GM13976 (cell line): ENCODE measurements at regions not wholly inside any gene's neighbourhood (a gene's known extent, or its start where the extent isn't known, plus 50 kb on each side); places are given as distances from the start of the nearest gene placed in this dataset.

Source experiments
- DNase-seq: peaks from one replicate; pipeline ENCODE4 v3.0.0; 2012; ENCODE audit warnings: low spot score
- CTCF ChIP-seq: IDR thresholded peaks from 2 replicates; pipeline ENCODE4 v1.5.1; 2012; ENCODE audit warnings: borderline replicate concordance, mild to moderate bottlenecking; ENCODE audit not compliant: insufficient read depth; ENCODE audit errors: extremely low read depth, missing control alignments, control extremely low read depth
- in situ Hi-C: fragments of 300-500 bp; cut with MboI; formaldehyde crosslinking; loops from one replicate; pipeline ENCODE4 v1.12.0; 2022; ENCODE audit warnings: low sequenced_read_pairs, mixed read lengths, inconsistent platforms; ENCODE audit not compliant: unreplicated experiment

- in situ Hi-C loops, result no loop called here
- no peak for TF ChIP-seq CTCF
- DNase-seq, result no peak
Observed at GRCh38 chr6:132045877-132046276, 94.7 kb upstream of the CCN2 start.

GRCh38 chr6:132043148-132043547 lies 92.0 kb upstream of the CCN2 start:
- DNase-seq, result no peak
- in situ Hi-C loops, result no loop called here
- TF ChIP-seq CTCF, result no peak

- in situ Hi-C loops, result no loop called here
- no peak for DNase-seq
- TF ChIP-seq CTCF, result no peak
Observed at GRCh38 chr6:132041706-132042105, 90.5 kb upstream of the CCN2 start.

GRCh38 chr6:132028029-132028428 lies 76.9 kb upstream of the CCN2 start:
- in situ Hi-C loops, result no loop called here

GRCh38 chr6:132025468-132025867 lies 74.3 kb upstream of the CCN2 start:
- no peak for TF ChIP-seq CTCF
- in situ Hi-C loops, result no loop called here
- no peak for DNase-seq

More at GRCh38 chr6:132028029-132028428, 76.9 kb upstream of the CCN2 start:
- no peak for TF ChIP-seq CTCF
- DNase-seq, result no peak

- TF ChIP-seq CTCF, result no peak
- DNase-seq, result no peak
- in situ Hi-C loops, result no loop called here
Observed at GRCh38 chr6:132023490-132023889, 72.3 kb upstream of the CCN2 start.
